SU-DHL-6 (cell line): ENCODE measurements at regions not wholly inside any gene's neighbourhood (a gene's known extent, or its start where the extent isn't known, plus 50 kb on each side); places are given as distances from the start of the nearest gene placed in this dataset.

Experiments
- H2AFZ ChIP-seq: fragments of 200-600 bp; sonication (generic); 2 replicates; pipeline ENCODE4 v1.6.1; 2014; ENCODE audit warnings: low read depth, mild to moderate bottlenecking, moderate library complexity, mixed read lengths, antibody characterized with exemption, low read length; ENCODE audit not compliant: severe bottlenecking
- H3F3A ChIP-seq: fragments of 200-600 bp; shearing (Covaris generic); 2 replicates; pipeline ENCODE4 v1.6.0; 2016; ENCODE audit warnings: antibody characterized with exemption, mild to moderate bottlenecking; ENCODE audit not compliant: insufficient read depth
- H3K27ac ChIP-seq: fragments of 200-600 bp; sonication (generic); 2 replicates; pipeline ENCODE4 v1.5.1; 2016; ENCODE audit warnings: low read depth, mild to moderate bottlenecking, low read length, moderate library complexity, mixed read lengths
- H3K27me3 ChIP-seq: fragments of 200-600 bp; sonication (generic), shearing (Covaris generic); 2 replicates; pipeline ENCODE4 v1.6.0; 2014; ENCODE audit warnings: mild to moderate bottlenecking, low read length
- H3K36me3 ChIP-seq: fragments of 200-600 bp; sonication (generic); 2 replicates; pipeline ENCODE4 v1.6.1; 2014; ENCODE audit warnings: mild to moderate bottlenecking, low read length, mixed read lengths
- H3K4me2 ChIP-seq: fragments of 300-600, 200-600 bp; shearing (Covaris generic), sonication (generic); 2 replicates; pipeline ENCODE4 v1.6.0; 2014; ENCODE audit warnings: low read length, low read depth, mild to moderate bottlenecking; ENCODE audit not compliant: poor library complexity, severe bottlenecking
- H3K4me3 ChIP-seq: fragments of 200-600 bp; sonication (generic); 2 replicates; pipeline ENCODE4 v1.5.1; 2014; ENCODE audit warnings: antibody characterized with exemption, low read length, mild to moderate bottlenecking, mixed read lengths; ENCODE audit not compliant: insufficient read depth, poor library complexity, severe bottlenecking
- H3K79me2 ChIP-seq: fragments of 200-600 bp; sonication (generic); 2 replicates; pipeline ENCODE4 v1.6.1; 2014; ENCODE audit warnings: mild to moderate bottlenecking, low read length, moderate library complexity; ENCODE audit not compliant: insufficient read depth
- H3K9ac ChIP-seq: fragments of 200-600 bp; sonication (generic); 2 replicates; pipeline ENCODE4 v1.7.0; 2014; ENCODE audit warnings: mild to moderate bottlenecking, low read length
- H3K9me2 ChIP-seq: fragments of 200-600 bp; sonication (generic); replicated peaks from 2 replicates; pipeline ENCODE4 v1.6.1; 2014; ENCODE audit warnings: low read length; ENCODE audit not compliant: insufficient read depth
- H3K9me3 ChIP-seq: fragments of 200-600 bp; sonication (generic); 2 replicates; pipeline ENCODE4 v1.6.1; 2014; ENCODE audit warnings: low read length, mixed read lengths; ENCODE audit not compliant: insufficient read depth
- H4K20me1 ChIP-seq: fragments of 200-600 bp; sonication (generic); 2 replicates; pipeline ENCODE4 v1.6.1; 2014; ENCODE audit warnings: low read depth, mild to moderate bottlenecking, antibody characterized with exemption, low read length, moderate library complexity, mixed read lengths
- CTCF ChIP-seq: fragments of 200-600 bp; sonication (generic); IDR thresholded peaks from one replicate; pipeline ENCODE4 v1.5.1; 2017; ENCODE audit warnings: antibody characterized with exemption, mild to moderate bottlenecking, low read length, moderate library complexity; ENCODE audit not compliant: insufficient read depth, poor library complexity, severe bottlenecking
- EZH2phosphoT487 ChIP-seq: fragments of 200-600 bp; sonication (generic), shearing (Covaris generic); conservative IDR thresholded peaks from 2 replicates; pipeline ENCODE4 v1.6.1; 2018; ENCODE audit warnings: mild to moderate bottlenecking, antibody characterized with exemption, low read length, moderate library complexity, mixed read lengths

GRCh38 chr2:126542247-126542646 is 113.7 kb upstream of the GYPC start:
- H3K27ac ChIP-seq: no peak overlapping the region
- H3K27me3 ChIP-seq: no peaks in the 10 kb centered on the region
- no peak overlapping the region for H2AFZ ChIP-seq
- H3K9ac ChIP-seq: no peak overlapping the region
- TF ChIP-seq CTCF (no peak), EZH2phosphoT487 (no peak)
- no peaks in the 10 kb centered on the region for H3K79me2 ChIP-seq
- H3K4me3 ChIP-seq: no peak overlapping the region
- H3K36me3 ChIP-seq: peaks cover 3% of the 10 kb centered on the region; the same call in 1 of the 2 replicates
- no peaks in the 10 kb centered on the region for H3F3A ChIP-seq
- no peaks in the 10 kb centered on the region for H4K20me1 ChIP-seq
- H3K9me3 ChIP-seq: peaks cover 6% of the 10 kb centered on the region; the same call in 1 of the 2 replicates
- H3K4me2 ChIP-seq: no peak overlapping the region
- H3K9me2 ChIP-seq: no peaks in the 10 kb centered on the region

GRCh38 chr2:126543081-126543480 is 112.9 kb upstream of the GYPC start:
- Histone ChIP-seq H3K27ac (no peak overlapping the region), H4K20me1 (no peaks in the 10 kb centered on the region), H3K9me2 (no peaks in the 10 kb centered on the region), H2AFZ (no peak overlapping the region), H3K9ac (no peak overlapping the region), H3K9me3 (peaks cover 6% of the 10 kb centered on the region; the same call in 1 of the 2 replicates), H3K79me2 (no peaks in the 10 kb centered on the region), H3K4me3 (no peak overlapping the region), H3F3A (no peaks in the 10 kb centered on the region), H3K4me2 (no peak overlapping the region), H3K36me3 (peaks cover 3% of the 10 kb centered on the region; the same call in 1 of the 2 replicates), H3K27me3 (no peaks in the 10 kb centered on the region)
- no peak for TF ChIP-seq CTCF
- TF ChIP-seq EZH2phosphoT487: no peak

- Histone ChIP-seq H3K27me3 (no peaks in the 10 kb centered on the region), H4K20me1 (no peaks in the 10 kb centered on the region), H2AFZ (no peak overlapping the region), H3K36me3 (no peaks in the 10 kb centered on the region), H3K27ac (no peak overlapping the region), H3K79me2 (no peaks in the 10 kb centered on the region), H3K9ac (no peak overlapping the region), H3K9me2 (no peaks in the 10 kb centered on the region), H3F3A (no peaks in the 10 kb centered on the region), H3K4me2 (no peak overlapping the region), H3K4me3 (no peak overlapping the region), H3K9me3 (no peaks in the 10 kb centered on the region)
- TF ChIP-seq EZH2phosphoT487 (no peak), CTCF (no peak)
Observed at GRCh38 chr2:126558029-126558428, 97.9 kb upstream of the GYPC start.
